Neuron (in vitro differentiated cells): ENCODE measurements at regions not wholly inside any gene's neighbourhood (a gene's known extent, or its start where the extent isn't known, plus 50 kb on each side); places are given as distances from the start of the nearest gene placed in this dataset.
"Not testable (repeated sequence)": the region's sequence is repeated elsewhere in the genome, so short reads cannot be mapped to it uniquely, and the experiment has no call there.

Source experiments
- H2AFZ ChIP-seq: one replicate; pipeline ENCODE4 v1.6.1; 2013; ENCODE audit warnings: low read depth, mild to moderate bottlenecking, inconsistent platforms, low read length, moderate library complexity
- H3K27me3 ChIP-seq: one replicate; pipeline ENCODE4 v1.6.1; 2013; ENCODE audit warnings: low read length; ENCODE audit not compliant: insufficient read depth
- H3K36me3 ChIP-seq: one replicate; pipeline ENCODE4 v1.6.1; 2013; ENCODE audit warnings: low read length; ENCODE audit not compliant: insufficient read depth
- H3K4me1 ChIP-seq: one replicate; pipeline ENCODE4 v1.6.1; 2013; ENCODE audit warnings: low read length; ENCODE audit not compliant: insufficient read depth
- H3K4me3 ChIP-seq: 2 replicates; pipeline ENCODE4 v1.5.1; 2013; ENCODE audit warnings: mild to moderate bottlenecking, low read length, moderate library complexity
- H3K9me3 ChIP-seq: one replicate; pipeline ENCODE4 v1.6.1; 2013; ENCODE audit warnings: low read length

DNA sequence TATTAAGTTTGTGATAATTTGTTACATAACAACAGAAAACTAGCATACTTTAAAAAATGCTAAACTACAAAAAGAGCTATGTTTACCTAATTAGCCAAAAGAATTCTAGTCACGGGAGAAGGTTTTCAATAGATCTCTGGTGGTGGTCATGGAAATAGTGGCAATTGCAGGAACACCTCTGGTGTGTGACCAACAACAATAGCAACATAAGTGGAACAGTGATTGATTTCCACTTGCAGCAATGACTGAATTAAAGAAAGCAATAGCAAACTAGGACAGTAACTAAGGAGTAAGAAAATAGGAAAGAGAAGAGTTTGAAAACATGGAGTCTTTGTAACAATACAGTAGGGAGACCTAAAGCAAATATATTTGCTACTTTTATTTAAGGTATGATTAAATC, 171.3 kb upstream of the ADGRL4 start:
- Histone ChIP-seq H3K27me3 (no peaks in the 10 kb centered on the region), H3K4me3 (no peak overlapping the region), H3K36me3 (no peaks in the 10 kb centered on the region), H3K4me1 (no peaks in the 10 kb centered on the region), H2AFZ (no peak overlapping the region), H3K9me3 (no peaks in the 10 kb centered on the region)

GRCh38 chr1:79161077-79161476, 154.5 kb upstream of the ADGRL4 start:
- Histone ChIP-seq H3K4me1 (no peaks in the 10 kb centered on the region), H3K36me3 (no peaks in the 10 kb centered on the region), H3K27me3 (no peaks in the 10 kb centered on the region), H3K4me3 (no peak overlapping the region), H2AFZ (no peak overlapping the region), H3K9me3 (no peaks in the 10 kb centered on the region)

GRCh38 chr1:79155991-79156390, 149.5 kb upstream of the ADGRL4 start:
- H3K27me3 ChIP-seq, result no peaks in the 10 kb centered on the region
- H2AFZ ChIP-seq, result no peak overlapping the region
- H3K36me3 ChIP-seq, result no peaks in the 10 kb centered on the region
- no peaks in the 10 kb centered on the region for H3K9me3 ChIP-seq
- no peaks in the 10 kb centered on the region for H3K4me1 ChIP-seq
- H3K4me3 ChIP-seq, result no peak overlapping the region

GRCh38 chr1:79151006-79151796, 144.7 kb upstream of the ADGRL4 start:
- Histone ChIP-seq H3K9me3 (no peaks in the 10 kb centered on the region), H3K4me3 (no peak overlapping the region), H3K27me3 (no peaks in the 10 kb centered on the region), H3K36me3 (no peaks in the 10 kb centered on the region), H2AFZ (no peak overlapping the region), H3K4me1 (no peaks in the 10 kb centered on the region)

GRCh38 chr1:79150576-79150975, 144.0 kb upstream of the ADGRL4 start:
- Histone ChIP-seq H3K4me1 (no peaks in the 10 kb centered on the region), H3K4me3 (no peak overlapping the region), H3K27me3 (no peaks in the 10 kb centered on the region), H3K9me3 (no peaks in the 10 kb centered on the region), H3K36me3 (no peaks in the 10 kb centered on the region), H2AFZ (no peak overlapping the region)

DNA sequence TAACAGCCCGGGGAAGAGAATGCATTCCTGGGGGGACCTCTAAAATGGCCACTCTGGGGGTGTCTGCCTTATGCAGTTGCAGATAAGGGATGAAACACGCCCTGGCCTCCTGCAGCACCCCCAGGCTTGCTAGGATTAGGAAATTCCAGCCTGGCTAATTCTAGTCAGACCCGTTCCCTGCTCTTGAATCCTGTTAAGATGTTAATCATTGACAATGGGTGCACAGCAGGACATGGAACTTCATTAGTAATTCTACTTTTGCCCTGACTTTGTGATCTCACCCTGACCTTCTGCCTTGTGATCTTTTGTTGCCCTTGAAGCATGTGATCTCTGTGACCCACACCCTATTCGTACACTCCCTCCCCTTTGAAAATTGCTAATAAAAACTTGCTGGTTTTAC, 131.7 kb upstream of the ADGRL4 start:
- H3K4me3 ChIP-seq, result not testable (repeated sequence)

DNA sequence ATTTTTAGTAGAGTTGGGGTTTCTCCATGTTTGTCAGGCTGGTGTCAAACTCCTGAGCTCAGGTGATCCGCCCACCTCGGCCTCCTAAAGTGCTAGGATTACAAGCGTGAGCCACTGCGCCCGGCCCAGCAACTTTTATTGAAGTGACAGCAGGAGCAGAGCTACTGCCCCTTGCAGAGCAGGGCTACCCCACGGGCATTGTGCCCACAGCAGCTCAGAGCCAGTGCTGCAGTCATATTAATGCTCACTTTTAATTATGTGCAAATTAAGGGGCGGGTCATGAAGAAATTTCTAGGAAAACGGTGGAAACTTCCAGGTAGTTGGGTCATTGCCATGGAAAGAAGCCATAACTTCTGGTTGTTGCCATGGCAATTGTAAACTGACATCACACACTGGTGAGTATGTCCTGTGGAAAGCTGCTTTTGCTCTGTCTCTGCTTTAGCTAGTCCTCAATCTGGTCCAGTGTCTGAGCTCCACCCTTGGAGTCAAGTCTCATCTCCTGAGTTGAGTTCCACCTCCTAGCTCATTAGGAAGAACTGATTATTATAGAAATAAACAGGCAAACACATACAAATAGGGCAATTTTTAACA, 127.3 kb upstream of the ADGRL4 start:
- H3K9me3 ChIP-seq, result no peaks in the 10 kb centered on the region
- H3K36me3 ChIP-seq, result no peaks in the 10 kb centered on the region
- no peaks in the 10 kb centered on the region for H3K27me3 ChIP-seq
- peaks cover 4% of the 10 kb centered on the region for H3K4me1 ChIP-seq
- no peak overlapping the region for H2AFZ ChIP-seq
- no peak overlapping the region for H3K4me3 ChIP-seq

More for the DNA sequence above, 131.7 kb upstream of the ADGRL4 start:
- H3K36me3 ChIP-seq, H3K4me1 ChIP-seq, H2AFZ ChIP-seq, H3K27me3 ChIP-seq, H3K9me3 ChIP-seq: not testable (repeated sequence)

- H3K36me3 ChIP-seq, result no peaks in the 10 kb centered on the region
- no peaks in the 10 kb centered on the region for H3K4me1 ChIP-seq
- no peaks in the 10 kb centered on the region for H3K9me3 ChIP-seq
- H3K4me3 ChIP-seq, result no peak overlapping the region
- no peak overlapping the region for H2AFZ ChIP-seq
- no peaks in the 10 kb centered on the region for H3K27me3 ChIP-seq
Measured at GRCh38 chr1:79131626-79132025, 125.1 kb upstream of the ADGRL4 start.

GRCh38 chr1:79129914-79130313, 123.4 kb upstream of the ADGRL4 start:
- no peaks in the 10 kb centered on the region for H3K36me3 ChIP-seq
- no peaks in the 10 kb centered on the region for H3K9me3 ChIP-seq

GRCh38 chr1:79128722-79129121, 122.2 kb upstream of the ADGRL4 start:
- H3K27me3 ChIP-seq, result no peaks in the 10 kb centered on the region
- no peaks in the 10 kb centered on the region for H3K9me3 ChIP-seq
- H3K4me1 ChIP-seq, result no peaks in the 10 kb centered on the region
- no peak overlapping the region for H2AFZ ChIP-seq
- H3K4me3 ChIP-seq, result no peak overlapping the region
- H3K36me3 ChIP-seq, result no peaks in the 10 kb centered on the region

More at GRCh38 chr1:79129914-79130313, 123.4 kb upstream of the ADGRL4 start:
- Histone ChIP-seq H2AFZ (no peak overlapping the region), H3K4me1 (no peaks in the 10 kb centered on the region), H3K4me3 (no peak overlapping the region), H3K27me3 (no peaks in the 10 kb centered on the region)

GRCh38 chr1:79124756-79125155, 118.2 kb upstream of the ADGRL4 start:
- Histone ChIP-seq H2AFZ (no peak overlapping the region), H3K4me3 (no peak overlapping the region), H3K4me1 (no peaks in the 10 kb centered on the region), H3K27me3 (no peaks in the 10 kb centered on the region), H3K36me3 (no peaks in the 10 kb centered on the region), H3K9me3 (no peaks in the 10 kb centered on the region)

DNA sequence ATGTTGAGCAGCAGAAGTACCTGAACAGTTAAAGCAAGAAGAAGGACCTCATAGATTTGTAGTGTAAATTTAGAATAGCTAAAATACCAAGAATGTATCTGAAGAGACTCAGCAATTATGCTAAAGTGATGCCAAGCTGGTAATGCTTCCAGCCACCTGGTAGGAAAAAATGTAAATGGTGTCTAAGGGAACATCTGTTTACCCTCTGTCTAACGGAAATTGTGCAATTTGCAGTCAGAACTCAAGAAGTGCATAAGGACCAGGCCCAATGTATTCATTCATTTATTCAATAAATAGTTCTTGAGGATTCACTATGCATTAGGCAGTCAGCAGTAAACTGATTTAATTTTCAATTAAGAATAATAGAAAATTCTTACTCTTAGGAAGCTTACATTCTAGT, 116.0 kb upstream of the ADGRL4 start:
- Histone ChIP-seq H3K27me3 (no peaks in the 10 kb centered on the region), H3K9me3 (no peaks in the 10 kb centered on the region), H3K36me3 (no peaks in the 10 kb centered on the region), H2AFZ (no peak overlapping the region), H3K4me3 (no peak overlapping the region), H3K4me1 (no peaks in the 10 kb centered on the region)

DNA sequence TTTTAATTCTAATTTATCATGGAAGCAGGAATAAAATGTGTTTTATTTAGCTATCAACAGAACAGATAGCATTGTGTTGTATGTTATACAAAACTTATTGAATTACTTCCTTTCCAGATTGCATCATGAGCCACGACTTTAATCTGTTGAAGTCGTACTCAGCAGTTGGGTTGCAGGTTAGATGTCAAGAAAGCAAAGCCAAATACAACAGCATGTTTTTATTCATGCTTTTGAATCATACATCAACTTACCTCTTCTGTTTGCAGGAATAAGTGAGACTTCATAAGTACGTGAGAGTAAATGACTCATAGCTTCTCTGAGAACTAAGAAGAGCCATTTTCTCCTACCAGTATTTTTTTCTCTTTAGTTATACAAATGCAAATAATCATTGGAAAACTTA, 110.8 kb upstream of the ADGRL4 start:
- no peaks in the 10 kb centered on the region for H3K27me3 ChIP-seq
- no peak overlapping the region for H3K4me3 ChIP-seq
- no peaks in the 10 kb centered on the region for H3K4me1 ChIP-seq
- no peaks in the 10 kb centered on the region for H3K36me3 ChIP-seq
- H3K9me3 ChIP-seq, result no peaks in the 10 kb centered on the region
- no peak overlapping the region for H2AFZ ChIP-seq

DNA sequence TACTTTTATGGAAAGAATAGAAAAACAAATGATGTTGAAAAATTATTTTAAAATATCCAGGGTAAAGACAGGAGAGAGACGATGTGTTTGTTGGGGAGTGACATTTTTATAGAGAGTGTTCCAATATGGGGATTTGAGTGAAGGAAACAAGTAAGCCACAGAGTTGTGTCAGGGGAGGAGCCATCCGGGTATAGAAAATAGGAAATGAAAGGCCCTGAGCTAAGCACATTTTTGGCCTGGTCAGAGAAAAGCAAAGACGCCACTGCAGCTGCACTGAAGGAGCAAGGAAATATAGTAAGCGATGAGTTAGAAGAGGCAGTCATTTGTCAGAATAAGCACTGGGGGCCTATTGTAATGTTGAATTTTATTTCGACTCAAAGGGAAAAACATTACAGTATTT, 107.3 kb upstream of the ADGRL4 start:
- Histone ChIP-seq H3K27me3 (no peaks in the 10 kb centered on the region), H3K4me1 (no peaks in the 10 kb centered on the region), H3K9me3 (no peaks in the 10 kb centered on the region), H3K36me3 (no peaks in the 10 kb centered on the region), H2AFZ (no peak overlapping the region), H3K4me3 (no peak overlapping the region)
